Tongue (tissue), 1 donor: ENCODE measurements at regions not wholly inside any gene's neighbourhood (a gene's known extent, or its start where the extent isn't known, plus 50 kb on each side); places are given as distances from the start of the nearest gene placed in this dataset.
A peak's percentile ranks its signal among the peaks of the same experiment; 100 is the strongest.
"Not testable (repeated sequence)": the region's sequence is repeated elsewhere in the genome, so short reads cannot be mapped to it uniquely, and the experiment has no call there.

Experiments
- DNase-seq: peaks from one replicate; pipeline ENCODE4 v3.0.0-alpha.2; 2015

- DNase-seq: no peak
Observed at GRCh38 chr4:28427306-28428085, 1566.9 kb downstream of the STIM2 start.

GRCh38 chr4:28432348-28433025, 1571.8 kb downstream of the STIM2 start:
- no peak for DNase-seq

DNA sequence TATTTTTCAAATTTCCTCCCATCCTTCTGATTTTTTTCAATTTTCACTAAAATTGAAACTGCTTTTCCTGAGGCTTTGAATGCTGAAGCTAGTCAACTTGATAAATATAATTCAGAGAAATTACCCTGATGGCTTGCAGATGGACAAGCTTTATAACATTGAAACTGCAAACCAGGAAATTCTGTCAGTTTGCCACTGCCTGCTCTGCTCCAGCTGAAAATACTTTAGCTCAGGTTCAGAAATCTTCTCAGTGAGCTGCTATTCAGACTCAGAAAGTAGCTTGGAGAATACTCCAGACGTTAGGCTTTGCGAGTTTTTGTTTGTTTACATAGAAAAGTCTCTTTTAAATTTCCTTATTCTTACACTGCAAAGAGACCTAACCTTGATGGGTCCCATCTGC, 1574.7 kb downstream of the STIM2 start:
- peak; percentile 75 for DNase-seq

DNA sequence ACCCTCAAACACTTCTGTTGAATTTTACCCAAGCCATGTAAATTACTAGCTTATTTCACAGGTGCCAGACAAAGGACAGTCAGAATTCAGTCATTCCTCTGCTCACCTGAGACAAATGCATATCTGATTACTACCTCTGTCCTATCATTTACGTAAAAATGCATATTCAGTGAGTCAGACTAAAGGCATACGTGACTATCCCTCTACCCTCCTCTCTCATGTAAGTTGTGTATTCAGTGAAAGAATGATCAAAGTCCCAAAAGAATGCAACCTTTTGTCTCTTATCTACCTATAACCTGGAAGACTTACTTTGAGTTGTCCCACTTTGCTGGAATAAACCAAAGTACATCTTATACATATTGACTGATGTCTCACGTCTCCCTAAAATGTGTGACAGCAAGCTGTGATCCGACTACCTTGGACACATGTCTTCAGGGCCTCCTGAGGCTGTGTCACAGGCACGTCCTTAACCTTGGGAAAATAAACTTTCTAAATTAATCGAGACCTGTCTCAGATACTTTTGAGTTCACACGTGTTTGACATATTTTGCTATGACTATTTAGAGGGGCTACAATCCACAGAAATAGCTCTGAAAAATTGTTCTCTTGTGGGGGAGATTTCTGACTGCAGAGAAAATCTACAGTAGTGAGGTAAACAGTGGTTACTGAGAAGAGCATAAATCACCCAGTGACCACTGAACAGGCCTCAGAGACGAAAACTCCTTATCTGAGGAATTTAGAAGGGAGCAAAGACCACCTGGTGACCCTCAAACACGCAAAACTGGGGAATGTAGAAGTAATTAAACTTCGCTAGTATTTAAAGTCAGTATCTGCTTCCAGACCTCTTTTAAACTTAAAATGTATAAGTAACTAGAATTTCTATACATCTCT, 1575.8 kb downstream of the STIM2 start:
- DNase-seq: no peak

- no peak for DNase-seq
Observed at GRCh38 chr4:28443371-28443770, 1582.7 kb downstream of the STIM2 start.

DNA sequence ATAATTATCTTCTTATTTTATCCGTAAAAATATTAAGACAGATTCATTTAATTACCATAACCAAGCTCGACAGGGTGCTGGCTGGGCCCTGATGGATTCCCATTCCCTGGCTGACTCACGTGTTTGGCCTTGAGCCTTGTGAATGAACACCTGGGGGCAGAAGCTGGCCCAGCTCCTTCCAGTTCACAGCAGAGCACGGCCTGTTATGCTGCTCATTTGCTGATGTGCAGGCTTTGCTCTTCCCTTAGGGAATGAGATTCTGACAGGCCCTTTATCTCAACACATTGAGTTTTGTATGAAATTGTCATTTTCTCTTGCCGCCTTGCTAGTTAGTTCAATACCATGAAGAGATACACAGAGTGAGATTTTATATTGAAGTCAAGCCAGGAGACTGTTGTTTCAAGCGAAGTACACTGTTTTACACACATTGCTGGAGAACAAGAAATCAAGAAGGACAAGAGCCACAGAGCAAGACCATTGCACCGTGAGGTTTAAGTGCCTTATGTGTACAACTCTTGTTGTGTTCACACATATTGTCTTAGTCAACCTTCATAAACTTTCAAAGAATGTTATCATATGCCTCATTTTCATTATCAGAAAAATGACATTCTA, 1583.3 kb downstream of the STIM2 start:
- peak; percentile 15 for DNase-seq

DNA sequence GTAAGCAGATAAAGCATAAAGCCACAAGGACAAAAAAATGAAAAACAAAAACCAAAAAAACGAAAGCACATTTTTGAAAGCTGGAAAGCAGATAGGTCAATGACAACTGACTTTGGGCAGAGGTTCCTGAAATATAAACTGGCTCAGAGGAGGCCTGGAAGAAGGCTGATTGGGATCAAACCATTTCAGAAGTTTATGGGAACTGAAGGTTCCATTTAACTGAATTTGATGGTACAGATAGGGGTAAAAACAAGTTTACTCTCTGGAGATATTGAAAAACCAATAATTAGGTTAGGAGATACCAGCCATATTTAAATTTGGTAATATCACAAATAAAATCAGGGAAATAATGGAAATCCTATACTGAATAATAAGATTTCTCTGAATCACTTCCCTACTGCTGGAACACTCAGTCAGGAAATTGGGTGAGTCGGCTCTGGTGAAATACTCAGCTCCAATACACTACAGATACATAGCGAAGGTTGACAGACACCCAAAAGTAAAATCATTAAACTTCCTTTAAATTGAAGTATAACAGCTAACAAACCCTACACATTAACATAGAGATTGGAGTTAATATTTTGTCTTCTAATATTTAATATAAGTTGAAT, 1584.3 kb downstream of the STIM2 start:
- no peak for DNase-seq

GRCh38 chr4:28449085-28449484, 1588.4 kb downstream of the STIM2 start:
- DNase-seq: no peak

DNA sequence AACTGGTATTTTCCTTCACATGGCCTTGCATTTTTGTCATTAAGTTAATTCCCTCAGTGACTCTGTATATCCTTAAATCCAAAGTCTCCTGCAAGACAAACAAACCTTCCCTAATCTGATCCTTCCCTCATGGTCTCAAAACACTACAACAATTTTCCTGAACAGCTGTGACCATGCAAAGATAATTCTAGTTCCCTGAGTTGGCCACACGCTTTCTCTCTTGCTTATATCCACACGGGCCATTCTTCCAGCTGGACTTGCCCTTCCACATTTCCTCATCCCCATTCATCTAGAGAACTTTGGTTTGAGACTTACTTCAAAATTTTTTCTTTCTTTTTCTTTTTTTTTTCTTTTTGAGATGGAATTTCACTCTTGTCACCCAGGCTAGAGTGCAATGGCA, 1590.7 kb downstream of the STIM2 start:
- no peak for DNase-seq

GRCh38 chr4:28462766-28463700, 1602.4 kb downstream of the STIM2 start:
- DNase-seq: peak; percentile 88

DNA sequence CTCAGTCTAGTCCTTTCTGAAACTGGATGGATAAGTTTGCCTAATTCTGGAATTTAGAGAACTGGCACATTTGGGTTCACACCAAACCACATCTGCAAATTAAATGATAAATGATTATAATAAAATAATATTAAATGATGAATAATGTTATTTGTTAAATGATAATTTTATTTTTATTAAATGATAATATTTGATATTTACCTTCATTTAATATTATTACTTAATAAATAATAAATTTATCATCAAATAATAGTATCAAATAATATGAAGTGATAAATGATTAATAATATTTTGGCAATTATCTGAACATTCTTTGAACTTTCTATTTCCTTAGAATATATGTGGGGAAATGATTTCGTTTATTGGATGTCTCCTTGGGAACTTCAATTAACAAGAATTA, 1604.2 kb downstream of the STIM2 start:
- no peak for DNase-seq

- not testable (repeated sequence) for DNase-seq
Observed at GRCh38 chr4:28466886-28467285, 1606.2 kb downstream of the STIM2 start.

GRCh38 chr4:28469387-28469786, 1608.7 kb downstream of the STIM2 start:
- DNase-seq: no peak

GRCh38 chr4:28469886-28470285, 1609.2 kb downstream of the STIM2 start:
- no peak for DNase-seq

- DNase-seq: no peak
Observed at GRCh38 chr4:28475381-28475780, 1614.7 kb downstream of the STIM2 start.

- DNase-seq: no peak
Observed at GRCh38 chr4:28479666-28480065, 1619.0 kb downstream of the STIM2 start.

- peak; percentile 4 for DNase-seq
Observed at GRCh38 chr4:28481565-28481964, 1620.9 kb downstream of the STIM2 start.

GRCh38 chr4:28482580-28483270, 1622.1 kb downstream of the STIM2 start:
- DNase-seq: no peak

GRCh38 chr4:28488021-28488420, 1627.4 kb downstream of the STIM2 start:
- DNase-seq: no peak

DNA sequence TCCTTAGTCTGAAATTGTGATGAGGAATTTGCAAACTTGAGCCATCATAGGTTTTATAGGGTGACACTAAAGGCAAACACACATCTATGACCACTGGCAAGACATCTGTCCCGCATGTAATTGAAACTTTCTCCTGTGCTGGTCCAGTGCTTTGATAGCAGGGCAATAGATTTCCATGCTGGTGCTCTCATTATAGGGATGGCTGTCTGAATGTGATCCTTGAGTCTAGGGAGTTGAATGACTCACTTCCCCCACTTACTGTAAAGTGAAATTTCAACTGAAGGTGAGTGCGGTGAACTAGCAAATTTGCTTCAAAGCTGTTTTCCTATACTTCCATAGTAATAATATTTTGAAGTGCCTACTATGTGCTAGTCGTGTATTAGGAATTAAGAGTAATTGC, 1630.0 kb downstream of the STIM2 start:
- no peak for DNase-seq
